Right lobe of liver (tissue), 4 donors: ENCODE measurements at regions not wholly inside any gene's neighbourhood (a gene's known extent, or its start where the extent isn't known, plus 50 kb on each side); places are given as distances from the start of the nearest gene placed in this dataset.

Experiments
- CTCF ChIP-seq, 4 donors: fragments of 200-600 bp in 3 of 4; fragments of 450-650 bp in 1 of 4; IDR thresholded peaks; one replicate each; pipeline versions ENCODE4 v1.5.1 to v1.8.0; 2016 to 2022; ENCODE audit warnings: antibody characterized with exemption in 4 of 4, mild to moderate bottlenecking in 2 of 4
- POLR2A ChIP-seq: fragments of 450-650 bp; IDR thresholded peaks from one replicate; pipeline ENCODE4 v1.6.1; 2017; ENCODE audit warnings: antibody characterized with exemption, mild to moderate bottlenecking
- donor health status: DM: no; HTN: no; CAD: no.
- donor health status: DM: no; HTN: no; CAD: no.
- donor health status: DM: no; HTN: yes; CAD: no.

- TF ChIP-seq POLR2A (no peak), CTCF (IDR thresholded peaks at IDR 0.05) (no peak)
Measured at GRCh38 chr11:29300420-29300819, 716.4 kb downstream of the KCNA4 start.
